Right cardiac atrium (tissue), 5 donors: ENCODE measurements at regions not wholly inside any gene's neighbourhood (a gene's known extent, or its start where the extent isn't known, plus 50 kb on each side); places are given as distances from the start of the nearest gene placed in this dataset.

Experiments used
- ATAC-seq, 2 donors: fragments of 200-7000 bp; cut with Tn5 transposase; one replicate each; pipeline versions ENCODE4 v1.8.0 to v1.9.1; 2020; ENCODE audit warnings: moderate library complexity in 2 of 2, mild to moderate bottlenecking in 1 of 2
- DNase-seq, 3 donors: peaks; one replicate each; pipeline ENCODE4 v3.0.0-alpha.2; 2020
- H3K27ac ChIP-seq: one replicate; pipeline ENCODE4 v1.5.1; 2013; ENCODE audit warnings: mild to moderate bottlenecking, low read length, control low read depth, moderate library complexity
- H3K27me3 ChIP-seq: one replicate; pipeline ENCODE4 v1.6.1; 2013; ENCODE audit not compliant: control insufficient read depth, insufficient read depth
- H3K4me1 ChIP-seq: one replicate; pipeline ENCODE4 v1.6.1; 2013; ENCODE audit warnings: low read length; ENCODE audit not compliant: control insufficient read depth, insufficient read depth
- H3K4me3 ChIP-seq: one replicate; pipeline ENCODE4 v1.5.1; 2013; ENCODE audit warnings: low read length, control low read depth
- H3K9me3 ChIP-seq: one replicate; pipeline ENCODE4 v1.6.1; 2013; ENCODE audit warnings: low read length; ENCODE audit not compliant: control insufficient read depth
- WGBS: extraction: QIAGEN DNeasy Blood & Tissue Kit; methylation state at CpG from one replicate; pipeline ENCODE4 v1.1.7; 2013; 5-methylcytosine and 5-hydroxymethylcytosine counted together
- intact Hi-C, 4 donors: fragments of 100-400 bp; cut with DNase I; formaldehyde crosslinking; loops; one replicate each; pipeline versions ENCODE4 v1.11.0 to v1.14.0; 2022 to 2023
- donor health status: healthy with polysubstance abuse.
- donor health status: DM: no; HTN: yes; CAD: no.
- donor health status: DM: no; HTN: no; CAD: no.
- donor health status: DM: no; HTN: yes; CAD: no; lungs with severe emphysema.
- donor health status: DM: yes; HTN: yes; CAD: no.

- WGBS: 24% methylated on average over 1 of the region's 1 CpG
- Histone ChIP-seq H3K4me3 (no peak overlapping the region), H3K4me1 (no peaks in the 10 kb centered on the region), H3K9me3 (no peaks in the 10 kb centered on the region), H3K27me3 (no peaks in the 10 kb centered on the region), H3K27ac (no peak overlapping the region)
- intact Hi-C loops: no loop called here
- no peak for ATAC-seq
- no peak for DNase-seq
These were observed 392.5 kb downstream of the HS3ST3B1 start for GRCh38 chr17:14693382-14693781.

GRCh38 chr17:14690704-14691103 lies 389.8 kb downstream of the HS3ST3B1 start:
- DNase-seq: no peak
- intact Hi-C loops: no loop called here
- 65% methylated on average over 2 of the region's 2 CpGs for WGBS

GRCh38 chr17:14688134-14688533 lies 387.3 kb downstream of the HS3ST3B1 start:
- no peaks in the 10 kb centered on the region for H3K27me3 ChIP-seq

More at GRCh38 chr17:14690704-14691103, 389.8 kb downstream of the HS3ST3B1 start:
- Histone ChIP-seq H3K4me3 (no peak overlapping the region), H3K27ac (no peak overlapping the region), H3K9me3 (no peaks in the 10 kb centered on the region), H3K27me3 (no peaks in the 10 kb centered on the region), H3K4me1 (no peaks in the 10 kb centered on the region)
- ATAC-seq: no peak

GRCh38 chr17:14672830-14673229 lies 371.9 kb downstream of the HS3ST3B1 start:
- Histone ChIP-seq H3K4me1 (no peaks in the 10 kb centered on the region), H3K27me3 (no peaks in the 10 kb centered on the region), H3K27ac (no peak overlapping the region), H3K4me3 (no peak overlapping the region), H3K9me3 (no peaks in the 10 kb centered on the region)
- ATAC-seq (no peak), DNase-seq (no peak)
- 22% methylated on average over 4 of the region's 4 CpGs for WGBS
- intact Hi-C loops: loop anchor here in 1 of 4 donors (10.0 kb wide), 1 partner anchor 48 kb away; no protein-coding TSS in a partner anchor

More at GRCh38 chr17:14688134-14688533, 387.3 kb downstream of the HS3ST3B1 start:
- no peak for DNase-seq
- ATAC-seq: no peak
- Histone ChIP-seq H3K27ac (no peak overlapping the region), H3K4me1 (no peaks in the 10 kb centered on the region), H3K4me3 (no peak overlapping the region), H3K9me3 (no peaks in the 10 kb centered on the region)
- intact Hi-C loops: no loop called here
- 63% methylated on average over 3 of the region's 3 CpGs for WGBS

- Histone ChIP-seq H3K4me3 (no peak overlapping the region), H3K27me3 (no peaks in the 10 kb centered on the region), H3K9me3 (no peaks in the 10 kb centered on the region), H3K4me1 (no peaks in the 10 kb centered on the region), H3K27ac (no peak overlapping the region)
- DNase-seq (no peak), ATAC-seq (no peak)
- WGBS: 90% methylated on average over 1 of the region's 1 CpG
- intact Hi-C loops: loop anchor here in 1 of 4 donors (10.0 kb wide), 1 partner anchor 46 kb away; no protein-coding TSS in a partner anchor
These were observed 370.0 kb downstream of the HS3ST3B1 start for GRCh38 chr17:14670861-14671260.

- Histone ChIP-seq H3K27me3 (no peaks in the 10 kb centered on the region), H3K4me3 (no peak overlapping the region), H3K9me3 (no peaks in the 10 kb centered on the region), H3K4me1 (no peaks in the 10 kb centered on the region), H3K27ac (no peak overlapping the region)
- 12% methylated on average over 4 of the region's 4 CpGs for WGBS
- DNase-seq: no peak
- intact Hi-C loops: no loop called here
- ATAC-seq: no peak
These were observed 363.6 kb downstream of the HS3ST3B1 start for GRCh38 chr17:14664511-14664910.

GRCh38 chr17:14641117-14641516 lies 340.2 kb downstream of the HS3ST3B1 start:
- WGBS: 68% methylated on average over 1 of the region's 1 CpG
- H3K4me1 ChIP-seq: no peaks in the 10 kb centered on the region
- no peaks in the 10 kb centered on the region for H3K9me3 ChIP-seq
- intact Hi-C loops: no loop called here
- DNase-seq (no peak), ATAC-seq (no peak)
- no peaks in the 10 kb centered on the region for H3K27me3 ChIP-seq
- no peak overlapping the region for H3K4me3 ChIP-seq
- no peak overlapping the region for H3K27ac ChIP-seq

- intact Hi-C loops: no loop called here
- Histone ChIP-seq H3K27me3 (no peaks in the 10 kb centered on the region), H3K4me3 (no peak overlapping the region), H3K27ac (no peak overlapping the region), H3K4me1 (no peaks in the 10 kb centered on the region), H3K9me3 (no peaks in the 10 kb centered on the region)
- whole genome bisulfite sequencing: 97% methylated on average over 1 of the region's 1 CpG
- no peak for DNase-seq
- ATAC-seq: no peak
These were observed 336.4 kb downstream of the HS3ST3B1 start for GRCh38 chr17:14637260-14637659.

- DNase-seq: no peak
- no peaks in the 10 kb centered on the region for H3K4me1 ChIP-seq
- no peak overlapping the region for H3K27ac ChIP-seq
- H3K4me3 ChIP-seq: no peak overlapping the region
- intact Hi-C loops: no loop called here
- 67% methylated on average over 4 of the region's 4 CpGs for WGBS
- ATAC-seq: no peak
- no peaks in the 10 kb centered on the region for H3K9me3 ChIP-seq
- H3K27me3 ChIP-seq: no peaks in the 10 kb centered on the region
These were observed 329.7 kb downstream of the HS3ST3B1 start for GRCh38 chr17:14630621-14631020.

- ATAC-seq: no peak
- no peak overlapping the region for H3K4me3 ChIP-seq
These were observed 329.2 kb downstream of the HS3ST3B1 start for GRCh38 chr17:14630046-14630445.

GRCh38 chr17:14622615-14623101 lies 321.8 kb downstream of the HS3ST3B1 start:
- intact Hi-C loops: loop anchor here in 1 of 4 donors (10.0 kb wide), 1 partner anchor 52 kb away; no protein-coding TSS in a partner anchor
- WGBS: 73% methylated on average over 5 of the region's 5 CpGs

More at GRCh38 chr17:14630046-14630445, 329.2 kb downstream of the HS3ST3B1 start:
- Histone ChIP-seq H3K27ac (no peak overlapping the region), H3K9me3 (no peaks in the 10 kb centered on the region), H3K4me1 (no peaks in the 10 kb centered on the region), H3K27me3 (no peaks in the 10 kb centered on the region)
- 54% methylated on average over 3 of the region's 3 CpGs for WGBS
- no peak for DNase-seq
- intact Hi-C loops: no loop called here

More at GRCh38 chr17:14622615-14623101, 321.8 kb downstream of the HS3ST3B1 start:
- DNase-seq (no peak), ATAC-seq (no peak)
- H3K9me3 ChIP-seq: no peaks in the 10 kb centered on the region
- H3K4me1 ChIP-seq: no peaks in the 10 kb centered on the region
- no peaks in the 10 kb centered on the region for H3K27me3 ChIP-seq
- no peak overlapping the region for H3K4me3 ChIP-seq
- H3K27ac ChIP-seq: no peak overlapping the region
